Kidney epithelial cell (primary cell): ENCODE measurements at regions not wholly inside any gene's neighbourhood (a gene's known extent, or its start where the extent isn't known, plus 50 kb on each side); places are given as distances from the start of the nearest gene placed in this dataset.

ENCODE experiments used
- DNase-seq: peaks from one replicate; pipeline ENCODE4 v3.0.0-alpha.2; 2010; ENCODE audit warnings: low read depth
- H3K27me3 ChIP-seq: 2 replicates; pipeline ENCODE4 v1.6.0; 2011; ENCODE audit warnings: low read length; ENCODE audit not compliant: control insufficient read depth, insufficient read depth
- H3K36me3 ChIP-seq: 2 replicates; pipeline ENCODE4 v1.5.1; 2011; ENCODE audit warnings: low read length; ENCODE audit not compliant: control insufficient read depth, insufficient read depth
- H3K4me3 ChIP-seq: 2 replicates; pipeline ENCODE4 v1.5.1; 2011; ENCODE audit warnings: low read depth, mild to moderate bottlenecking, control low read depth, low read length
- CTCF ChIP-seq: IDR thresholded peaks from 2 replicates; pipeline ENCODE4 v1.5.1; 2011; ENCODE audit warnings: mild to moderate bottlenecking, moderate library complexity, low read length, control low read depth, inconsistent platforms; ENCODE audit not compliant: insufficient read depth, poor library complexity, severe bottlenecking

- DNase-seq: no peak
- Histone ChIP-seq H3K36me3 (no peaks in the 10 kb centered on the region), H3K4me3 (no peak overlapping the region), H3K27me3 (no peaks in the 10 kb centered on the region)
- TF ChIP-seq CTCF: no peak
Observed at GRCh38 chr7:24411226-24411625, 127.2 kb downstream of the NPY start.

GRCh38 chr7:24417526-24418120 is 133.6 kb downstream of the NPY start:
- Histone ChIP-seq H3K36me3 (no peaks in the 10 kb centered on the region), H3K27me3 (no peaks in the 10 kb centered on the region), H3K4me3 (no peak overlapping the region)
- no peak for TF ChIP-seq CTCF
- DNase-seq: no peak

- H3K36me3 ChIP-seq: no peaks in the 10 kb centered on the region
- no peak for DNase-seq
- no peak for TF ChIP-seq CTCF
- no peak overlapping the region for H3K4me3 ChIP-seq
- no peaks in the 10 kb centered on the region for H3K27me3 ChIP-seq
Observed at GRCh38 chr7:24419077-24419476, 135.1 kb downstream of the NPY start.

- Histone ChIP-seq H3K27me3 (no peaks in the 10 kb centered on the region), H3K36me3 (no peaks in the 10 kb centered on the region), H3K4me3 (no peak overlapping the region)
- no peak for DNase-seq
- TF ChIP-seq CTCF: no peak
Observed at GRCh38 chr7:24419511-24419910, 135.5 kb downstream of the NPY start.

GRCh38 chr7:24422441-24423010 is 138.5 kb downstream of the NPY start:
- Histone ChIP-seq H3K4me3 (no peak overlapping the region), H3K36me3 (no peaks in the 10 kb centered on the region), H3K27me3 (no peaks in the 10 kb centered on the region)
- DNase-seq: no peak
- no peak for TF ChIP-seq CTCF

GRCh38 chr7:24425664-24426063 is 141.7 kb downstream of the NPY start:
- no peak for DNase-seq
- Histone ChIP-seq H3K4me3 (no peak overlapping the region), H3K27me3 (no peaks in the 10 kb centered on the region), H3K36me3 (no peaks in the 10 kb centered on the region)
- no peak for TF ChIP-seq CTCF
